IMR-90 (cell line): ENCODE measurements at regions not wholly inside any gene's neighbourhood (a gene's known extent, or its start where the extent isn't known, plus 50 kb on each side); places are given as distances from the start of the nearest gene placed in this dataset.

Experiments
- MAFK ChIP-seq: IDR thresholded peaks from 2 replicates; pipeline ENCODE4 v1.6.1; 2012; ENCODE audit warnings: low read depth, low read length, improper control_type of control experiment
- MXI1 ChIP-seq: IDR thresholded peaks from 2 replicates; pipeline ENCODE4 v1.6.1; 2012; ENCODE audit warnings: low read depth, mild to moderate bottlenecking, low read length, moderate library complexity, borderline replicate concordance
- NFE2L2 ChIP-seq: fragments of 150-350 bp; IDR thresholded peaks from 2 replicates; pipeline ENCODE4 v1.6.1; 2016; ENCODE audit warnings: low read depth, mild to moderate bottlenecking, low read length
- POLR2A ChIP-seq: IDR thresholded peaks from 2 replicates; pipeline ENCODE4 v1.6.1; 2012; ENCODE audit warnings: mild to moderate bottlenecking, low read depth, low read length
- TF ChIP-seq, protein P1 (sequence below): conservative IDR thresholded peaks from 2 replicates; pipeline ENCODE4 v1.5.1; 2012; ENCODE audit warnings: mild to moderate bottlenecking, low read depth, low read length, improper control_type of control experiment
- TF ChIP-seq, protein P2 (sequence below): fragments of 150-350 bp; IDR thresholded peaks from 2 replicates; pipeline ENCODE4 v1.6.1; 2016; ENCODE audit warnings: low read depth, mild to moderate bottlenecking, low read length, moderate library complexity, borderline replicate concordance

DNA sequence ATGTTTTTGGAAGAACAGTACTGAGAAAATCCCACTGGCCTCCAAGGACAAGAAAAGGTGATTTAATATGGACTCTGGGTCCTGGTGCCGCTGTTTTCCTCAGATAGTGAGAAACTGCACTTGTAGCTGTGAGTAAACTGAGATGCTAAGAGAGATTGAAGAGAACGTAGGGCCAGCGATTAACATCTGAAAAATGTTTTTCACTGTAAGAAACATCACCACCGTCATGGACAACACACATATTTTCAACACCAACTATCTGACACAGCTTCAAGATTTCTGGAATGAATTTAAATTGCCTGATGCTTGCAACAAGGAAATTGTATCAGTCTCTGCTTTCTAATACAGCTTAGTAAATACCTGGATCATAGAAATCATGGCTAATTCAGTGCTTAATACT is 158.2 kb upstream of the SMIM31 start:
- TF ChIP-seq, protein P1, sequence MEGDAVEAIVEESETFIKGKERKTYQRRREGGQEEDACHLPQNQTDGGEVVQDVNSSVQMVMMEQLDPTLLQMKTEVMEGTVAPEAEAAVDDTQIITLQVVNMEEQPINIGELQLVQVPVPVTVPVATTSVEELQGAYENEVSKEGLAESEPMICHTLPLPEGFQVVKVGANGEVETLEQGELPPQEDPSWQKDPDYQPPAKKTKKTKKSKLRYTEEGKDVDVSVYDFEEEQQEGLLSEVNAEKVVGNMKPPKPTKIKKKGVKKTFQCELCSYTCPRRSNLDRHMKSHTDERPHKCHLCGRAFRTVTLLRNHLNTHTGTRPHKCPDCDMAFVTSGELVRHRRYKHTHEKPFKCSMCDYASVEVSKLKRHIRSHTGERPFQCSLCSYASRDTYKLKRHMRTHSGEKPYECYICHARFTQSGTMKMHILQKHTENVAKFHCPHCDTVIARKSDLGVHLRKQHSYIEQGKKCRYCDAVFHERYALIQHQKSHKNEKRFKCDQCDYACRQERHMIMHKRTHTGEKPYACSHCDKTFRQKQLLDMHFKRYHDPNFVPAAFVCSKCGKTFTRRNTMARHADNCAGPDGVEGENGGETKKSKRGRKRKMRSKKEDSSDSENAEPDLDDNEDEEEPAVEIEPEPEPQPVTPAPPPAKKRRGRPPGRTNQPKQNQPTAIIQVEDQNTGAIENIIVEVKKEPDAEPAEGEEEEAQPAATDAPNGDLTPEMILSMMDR: no peak
- TF ChIP-seq MAFK (no peak), POLR2A (no peak), MXI1 (no peak), NFE2L2 (no peak)
- TF ChIP-seq, protein P2, sequence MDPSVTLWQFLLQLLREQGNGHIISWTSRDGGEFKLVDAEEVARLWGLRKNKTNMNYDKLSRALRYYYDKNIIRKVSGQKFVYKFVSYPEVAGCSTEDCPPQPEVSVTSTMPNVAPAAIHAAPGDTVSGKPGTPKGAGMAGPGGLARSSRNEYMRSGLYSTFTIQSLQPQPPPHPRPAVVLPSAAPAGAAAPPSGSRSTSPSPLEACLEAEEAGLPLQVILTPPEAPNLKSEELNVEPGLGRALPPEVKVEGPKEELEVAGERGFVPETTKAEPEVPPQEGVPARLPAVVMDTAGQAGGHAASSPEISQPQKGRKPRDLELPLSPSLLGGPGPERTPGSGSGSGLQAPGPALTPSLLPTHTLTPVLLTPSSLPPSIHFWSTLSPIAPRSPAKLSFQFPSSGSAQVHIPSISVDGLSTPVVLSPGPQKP: no peak
